Caki2 (cell line): ENCODE measurements at regions not wholly inside any gene's neighbourhood (a gene's known extent, or its start where the extent isn't known, plus 50 kb on each side); places are given as distances from the start of the nearest gene placed in this dataset.

Experiments used
- DNase-seq: peaks from one replicate; pipeline ENCODE4 v3.0.0-alpha.2; 2015; ENCODE audit warnings: low read depth
- in situ Hi-C: cut with HindIII; loops from 2 replicates; pipeline ENCODE4 v1.10.0; 2016; ENCODE audit warnings: low sequenced_read_pairs, low pct_unique_long_range_greater_than_20kb, mixed read lengths

DNA sequence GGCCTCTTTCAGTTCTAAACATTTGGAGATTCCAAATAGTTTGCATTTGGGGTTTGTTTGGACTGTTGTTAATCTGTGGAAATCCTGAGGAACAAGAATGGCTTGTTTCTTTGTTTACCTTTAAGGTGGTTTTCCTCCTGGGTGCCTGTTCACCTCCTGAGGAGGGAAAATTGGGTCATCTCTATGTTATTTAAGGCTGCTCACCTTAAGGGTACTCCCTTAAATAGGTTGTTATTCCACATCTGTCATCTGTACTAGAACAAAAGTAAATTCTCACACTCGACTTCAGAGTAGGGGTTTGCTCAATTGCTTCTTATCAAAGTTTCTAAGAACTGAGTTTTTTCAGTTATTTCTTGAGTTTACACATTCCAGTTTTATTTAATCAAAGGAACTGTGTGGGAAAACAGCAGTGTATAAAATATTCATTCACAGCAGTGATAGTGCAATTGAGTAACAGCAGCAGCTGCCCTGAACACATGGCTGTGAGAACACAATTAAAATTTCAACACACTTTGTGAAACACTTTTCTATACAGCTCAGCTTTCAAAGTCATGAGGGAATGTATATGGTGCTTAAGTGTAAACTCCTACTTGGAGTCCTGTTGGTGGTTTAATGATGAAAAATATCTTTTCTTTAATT is 238.5 kb upstream of the PGRMC2 start:
- in situ Hi-C loops, result no loop called here
- no peak for DNase-seq

DNA sequence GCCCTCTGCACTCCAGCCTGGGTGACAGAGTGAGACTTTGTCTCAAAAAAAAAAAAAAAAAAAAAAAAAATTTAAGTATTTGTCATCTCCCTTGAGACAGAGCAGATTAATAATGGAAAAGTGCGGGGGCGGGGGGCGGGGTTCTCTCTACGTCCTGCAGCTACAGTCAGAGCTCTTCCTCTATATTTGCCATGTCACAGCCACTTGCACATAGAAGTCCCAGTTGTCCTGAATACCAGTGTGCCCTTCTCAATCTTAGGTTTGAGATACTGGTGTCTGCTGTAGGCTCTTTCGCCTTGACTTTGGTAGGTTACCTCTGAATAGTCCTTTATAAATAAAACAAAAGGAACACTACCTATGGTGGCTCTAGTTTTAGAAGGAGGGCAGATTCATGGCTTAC is 237.8 kb upstream of the PGRMC2 start:
- in situ Hi-C loops, result no loop called here
- DNase-seq, result peak; percentile 82

DNA sequence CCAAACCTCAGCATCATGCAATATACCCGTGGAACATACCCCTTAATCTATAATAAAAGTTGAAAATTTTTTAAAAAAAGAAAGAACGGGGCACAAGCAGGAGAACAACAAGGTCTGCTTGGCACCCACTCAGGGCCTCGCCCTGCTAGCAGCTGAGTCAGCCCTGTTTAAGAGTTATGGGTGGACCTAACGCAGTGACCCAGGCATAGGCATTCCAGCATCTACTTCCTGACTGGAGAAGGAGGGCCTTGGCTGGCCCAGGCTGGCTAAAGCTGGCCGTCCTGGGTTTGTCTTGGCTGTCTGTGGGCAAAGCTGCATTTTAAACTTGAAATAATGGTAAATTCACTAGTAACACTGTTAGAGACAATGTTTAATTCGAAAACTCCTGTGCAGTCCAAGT is 236.7 kb upstream of the PGRMC2 start:
- in situ Hi-C loops, result no loop called here
- peak; percentile 78 for DNase-seq

DNA sequence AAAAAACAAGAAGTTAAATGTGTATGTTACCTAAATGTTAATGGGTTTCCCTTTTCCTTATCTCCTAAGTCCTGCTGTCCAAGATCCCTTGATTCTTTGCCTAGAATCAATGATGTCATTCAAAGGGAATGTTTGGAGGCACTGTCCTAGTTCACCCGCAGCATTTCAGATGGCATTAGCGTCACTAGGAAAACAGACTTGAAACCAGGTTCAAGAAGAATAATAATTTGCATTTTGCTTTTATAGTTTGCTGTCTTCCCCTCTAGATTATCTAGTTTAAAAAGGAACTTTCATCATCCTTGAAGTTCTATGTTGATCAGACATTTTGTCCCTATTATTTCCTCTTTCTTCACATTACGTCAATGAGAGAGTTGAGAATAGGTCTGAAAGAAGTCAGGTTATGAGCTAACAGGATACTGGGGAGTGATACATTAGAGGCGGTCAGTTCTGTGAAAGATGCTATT is 234.1 kb upstream of the PGRMC2 start:
- DNase-seq, result peak; percentile 65
- in situ Hi-C loops, result no loop called here

DNA sequence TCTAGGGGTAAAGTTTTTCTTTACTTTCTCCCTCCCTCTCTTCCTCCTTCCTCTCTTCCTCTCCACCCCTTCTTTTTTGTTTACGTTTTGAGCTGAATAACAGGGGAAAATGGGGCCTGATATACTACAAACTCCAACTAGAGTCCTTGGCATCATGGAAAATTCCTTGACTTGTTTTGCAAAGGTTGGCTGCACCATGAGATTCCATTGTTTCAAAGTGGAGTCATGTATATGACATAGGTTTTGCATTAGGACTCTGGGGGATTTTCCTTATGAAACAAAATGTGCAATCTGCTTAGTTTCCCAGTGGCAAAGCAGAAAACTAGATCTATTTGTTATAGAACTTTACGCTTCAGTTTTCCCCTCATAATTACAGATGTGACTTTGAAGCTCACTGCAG is 233.5 kb upstream of the PGRMC2 start:
- in situ Hi-C loops, result no loop called here
- peak; percentile 47 for DNase-seq

DNA sequence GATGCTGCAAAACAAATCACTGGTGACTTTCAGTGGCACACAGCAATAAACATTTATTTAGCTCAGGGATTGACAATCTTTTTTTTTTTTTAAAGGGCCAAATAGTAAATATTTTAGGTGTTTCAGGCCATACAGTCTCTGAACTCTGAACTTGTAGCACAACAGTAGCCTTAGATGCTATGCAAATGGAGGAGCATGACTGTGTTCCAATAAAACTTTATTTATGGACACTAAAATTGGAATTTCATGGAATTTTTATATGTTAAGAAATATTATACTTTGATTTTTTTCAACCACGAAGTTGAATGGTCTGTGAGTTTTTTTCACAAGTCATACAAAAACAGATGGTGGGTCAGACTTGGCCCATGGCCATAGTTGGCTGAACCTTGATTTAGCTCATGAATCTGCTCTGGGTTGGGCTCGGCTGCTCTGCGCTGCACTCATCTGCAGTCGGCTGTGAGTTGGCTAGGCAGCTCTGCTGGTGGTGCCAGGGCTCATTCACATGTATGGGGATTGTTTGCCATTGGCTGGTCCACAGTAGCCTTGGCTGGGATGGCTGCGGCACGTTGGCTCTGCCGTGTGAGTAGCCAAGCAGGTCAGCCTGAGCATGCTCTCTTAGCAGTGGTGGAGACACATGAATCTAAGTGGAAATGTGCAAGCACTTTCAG is 231.7 kb upstream of the PGRMC2 start:
- no peak for DNase-seq
- in situ Hi-C loops, result no loop called here

DNA sequence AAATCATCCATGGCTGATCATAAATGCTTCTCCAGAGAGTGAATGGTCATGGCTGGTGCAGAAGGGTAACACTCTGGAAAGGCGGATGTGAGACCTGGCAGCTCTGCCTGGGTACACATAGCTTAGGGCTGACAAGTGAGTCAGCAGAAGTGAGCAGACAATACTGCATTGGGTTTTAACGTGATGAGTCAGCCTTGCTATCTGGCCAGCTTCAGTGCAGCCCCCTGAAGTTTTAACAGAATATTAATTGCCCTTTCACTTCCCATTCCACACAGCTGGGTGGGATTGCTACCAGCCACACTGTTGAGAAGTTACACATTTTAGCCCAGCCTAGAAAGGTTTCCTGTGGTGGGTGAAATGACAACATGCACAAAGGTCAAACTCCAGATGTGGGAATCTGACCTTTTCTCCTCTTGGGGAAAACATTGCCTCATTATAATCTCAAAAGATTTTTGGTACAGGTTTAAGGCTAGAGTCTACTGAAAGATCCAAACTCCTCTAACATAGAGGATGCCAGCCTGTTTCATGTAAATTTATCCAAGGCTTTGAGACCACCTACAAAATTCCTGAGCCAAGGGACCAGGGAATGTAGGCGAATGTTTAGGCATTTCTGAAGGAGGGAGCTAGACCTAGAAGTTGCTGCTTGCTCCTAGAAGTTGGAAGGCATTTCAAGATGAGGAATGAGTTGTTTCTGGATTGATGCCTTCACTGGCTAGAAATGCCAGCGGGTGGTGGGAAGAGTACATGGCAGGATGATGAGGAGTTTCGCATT is 230.3 kb upstream of the PGRMC2 start:
- in situ Hi-C loops, result no loop called here

DNA sequence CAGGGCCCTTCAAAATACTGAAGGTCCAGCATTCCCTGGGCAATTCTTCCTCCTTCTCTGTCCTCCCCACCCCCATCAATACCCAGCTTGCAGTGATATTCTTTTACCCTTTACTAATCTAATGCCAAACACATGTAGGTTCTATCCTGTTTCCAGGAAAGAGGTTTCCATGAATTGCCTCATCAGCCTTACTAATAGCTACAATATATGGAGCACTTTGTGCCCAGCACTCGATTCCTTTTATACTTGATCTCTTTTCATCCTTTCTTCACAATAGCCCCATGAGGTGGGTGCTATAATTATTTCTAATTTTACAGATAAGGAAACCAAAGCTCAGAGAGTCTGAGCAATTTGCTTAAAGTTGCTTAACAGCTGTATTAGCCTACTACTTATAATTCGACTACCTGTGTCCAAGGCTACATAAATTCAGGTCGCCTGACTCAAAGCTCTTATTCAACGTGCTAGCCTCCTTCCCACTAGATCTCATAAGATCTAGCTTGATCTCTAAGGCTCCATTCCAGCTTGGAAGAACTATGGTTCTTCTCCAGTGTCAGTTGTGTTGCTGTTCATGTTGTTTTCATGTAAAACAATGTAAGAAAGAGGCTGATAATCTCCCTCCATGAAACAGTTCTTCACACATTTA is 229.6 kb upstream of the PGRMC2 start:
- no peak for DNase-seq
- in situ Hi-C loops, result no loop called here

More for the DNA sequence above, 230.3 kb upstream of the PGRMC2 start:
- peak; percentile 72 for DNase-seq

DNA sequence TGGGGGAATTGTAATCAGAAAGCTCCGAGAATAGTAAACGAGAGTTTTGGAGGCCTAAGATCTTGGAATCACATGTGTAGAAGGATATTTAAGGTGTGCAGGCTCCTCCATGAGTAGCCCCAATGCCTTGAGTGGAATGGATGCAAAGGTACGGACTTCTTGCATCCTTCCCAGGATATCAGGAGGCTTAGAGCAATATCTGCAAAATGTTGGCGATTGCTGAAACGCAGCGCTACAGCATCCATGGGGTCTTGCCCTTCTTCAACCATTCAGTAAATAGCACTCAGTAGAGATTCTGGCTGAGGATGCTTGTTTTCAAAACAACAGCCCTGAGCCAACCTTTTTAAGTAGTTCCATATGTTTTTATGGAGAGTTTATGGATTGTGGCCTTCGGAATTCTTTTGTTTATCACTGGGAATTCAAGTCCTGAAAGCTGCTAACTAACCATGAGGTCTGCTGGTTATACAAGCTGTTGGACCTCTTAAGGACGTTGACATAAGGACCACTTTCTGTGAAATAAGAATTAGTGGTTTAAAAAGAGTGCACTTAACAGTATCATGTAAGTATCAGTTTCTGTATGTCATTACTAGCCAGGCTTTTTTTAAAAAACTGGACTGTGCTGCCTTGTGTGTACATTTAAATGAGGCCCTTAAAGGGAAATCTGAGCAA is 228.8 kb upstream of the PGRMC2 start:
- no peak for DNase-seq
- in situ Hi-C loops, result no loop called here

DNA sequence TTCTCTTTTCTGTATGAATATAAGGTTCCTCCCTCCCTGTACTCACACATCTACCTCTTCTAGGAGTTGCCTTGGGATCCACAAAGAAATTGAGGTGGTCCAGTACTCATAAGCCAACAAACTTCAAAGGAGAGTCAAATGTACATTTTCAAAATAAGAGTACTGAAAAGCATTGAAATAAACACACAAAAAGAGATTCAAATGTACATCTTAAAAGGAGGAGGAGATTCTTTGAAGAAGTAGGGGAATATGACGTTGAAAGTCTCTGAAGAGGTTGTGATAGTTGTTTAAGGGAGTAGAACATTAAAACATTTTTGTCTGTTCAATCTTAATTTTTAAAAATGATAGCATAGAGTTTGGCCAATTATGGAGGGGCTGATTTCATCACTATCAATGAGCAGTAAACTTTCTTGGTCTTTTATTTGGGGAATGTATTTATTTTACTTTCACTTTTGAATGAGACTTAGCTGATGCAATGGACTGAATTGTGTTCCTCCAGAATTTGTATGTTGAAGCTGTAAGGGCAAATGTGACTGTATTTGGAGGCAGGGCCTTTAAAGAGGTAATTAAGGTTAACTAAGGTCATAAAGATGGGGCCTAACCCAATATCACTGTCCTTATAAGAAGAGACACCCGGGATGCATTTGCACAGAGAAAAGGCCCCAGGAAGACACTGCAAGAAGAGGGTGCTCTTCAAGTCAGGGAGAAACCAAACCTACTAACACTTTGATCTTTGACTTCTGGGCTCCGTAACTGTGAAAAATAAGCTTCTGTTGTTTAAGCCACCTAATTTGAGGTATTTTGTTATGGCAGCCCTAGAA is 226.3 kb upstream of the PGRMC2 start:
- no peak for DNase-seq
- in situ Hi-C loops, result no loop called here

DNA sequence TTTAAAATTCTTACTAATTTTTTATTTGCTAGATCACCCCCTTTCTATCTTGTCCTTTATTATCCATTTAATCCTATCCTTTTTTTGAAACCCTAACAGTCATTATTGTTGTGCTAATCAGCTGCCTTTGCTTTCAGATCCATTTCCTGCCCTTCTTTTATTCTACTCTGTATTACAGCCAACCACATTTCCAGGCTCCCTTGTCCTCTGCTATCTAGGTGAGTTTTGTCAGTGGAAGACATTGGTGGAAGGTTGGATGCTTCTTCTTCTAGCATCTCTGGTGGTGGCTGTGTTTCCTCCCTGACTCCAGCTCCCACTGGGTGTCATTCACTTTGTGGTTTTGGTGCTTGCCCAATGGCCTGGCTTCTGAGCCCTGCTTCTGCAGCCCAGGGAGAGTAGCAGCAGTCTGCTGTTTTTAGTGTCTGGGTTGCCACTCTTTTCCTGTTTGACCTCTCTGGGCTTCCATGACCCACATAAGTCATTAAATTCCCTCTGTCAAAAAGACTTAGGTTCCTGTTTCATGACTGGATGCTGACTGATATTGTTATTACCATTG is 225.2 kb upstream of the PGRMC2 start:
- DNase-seq, result no peak
- in situ Hi-C loops, result no loop called here

DNA sequence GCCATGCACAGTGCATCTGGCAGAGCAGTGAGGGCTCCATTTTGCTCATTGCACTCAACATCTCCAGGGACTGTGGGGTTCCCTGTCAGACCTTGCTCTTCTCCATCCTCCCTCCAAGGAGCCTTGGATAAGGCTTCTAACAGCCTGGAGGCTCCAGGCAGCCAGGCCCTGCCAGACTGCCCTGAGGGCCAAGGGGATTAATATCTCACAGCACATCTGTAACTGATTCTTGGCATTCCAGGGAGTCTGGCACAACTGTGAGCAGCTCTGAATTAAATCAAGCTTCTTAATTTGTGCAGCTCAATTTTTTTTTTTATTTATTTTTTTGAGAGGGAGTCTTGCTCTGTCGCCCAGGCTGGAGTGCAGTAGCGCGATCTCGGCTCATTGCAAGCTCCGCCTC is 224.5 kb upstream of the PGRMC2 start:
- DNase-seq, result no peak
- in situ Hi-C loops, result no loop called here

DNA sequence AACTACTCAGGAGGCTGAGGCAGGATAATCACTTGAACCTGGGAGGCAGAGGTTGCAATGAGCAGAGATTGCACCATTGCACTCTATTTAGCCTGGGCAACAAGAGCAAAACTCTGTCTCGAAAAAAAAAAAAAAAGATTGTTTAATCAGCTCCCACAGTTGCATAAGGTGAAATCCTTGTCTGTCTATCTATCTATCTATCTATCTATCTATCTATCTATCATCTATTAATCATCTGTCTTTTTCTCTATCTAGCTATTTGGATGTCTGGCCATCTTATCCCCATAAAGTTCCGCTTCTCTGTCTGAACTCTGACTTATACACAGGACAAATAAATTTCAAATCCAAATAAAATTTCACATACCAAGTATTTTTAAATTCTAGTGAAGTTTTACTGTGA is 223.2 kb upstream of the PGRMC2 start:
- in situ Hi-C loops, result no loop called here
- DNase-seq, result no peak

DNA sequence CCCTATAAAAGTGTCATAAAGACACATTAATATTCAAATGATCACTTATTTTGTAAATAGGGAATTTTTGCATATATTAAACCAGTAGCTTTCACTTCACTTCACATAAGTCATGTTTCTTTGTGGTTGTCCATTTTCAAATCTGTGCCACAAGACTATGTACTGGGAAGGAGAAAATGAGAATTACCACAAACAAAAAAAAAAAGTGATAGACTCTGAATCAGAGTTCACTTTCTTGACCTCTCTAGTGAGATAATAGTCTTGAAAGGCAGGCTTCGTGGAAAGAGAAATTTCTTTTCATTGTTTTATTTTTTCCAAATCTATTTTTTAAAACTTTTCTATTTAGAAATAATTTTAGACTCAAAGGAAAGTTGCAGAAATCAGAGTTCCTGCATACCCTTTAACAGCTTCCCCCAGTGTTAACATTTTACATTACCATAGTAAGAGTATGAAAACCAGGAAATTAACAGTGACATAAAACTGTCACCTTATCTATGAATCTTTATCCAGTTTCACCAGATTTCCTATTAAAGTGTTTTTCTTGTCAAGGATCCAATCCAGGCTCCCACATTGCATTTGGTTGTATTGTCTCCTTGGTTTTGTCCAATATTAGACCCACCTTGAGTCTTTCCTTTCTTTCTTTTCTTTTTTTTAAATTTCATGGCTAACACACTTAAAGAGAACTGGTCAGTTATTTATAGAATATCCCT is 215.4 kb upstream of the PGRMC2 start:
- DNase-seq, result peak; percentile 26
- in situ Hi-C loops, result no loop called here

DNA sequence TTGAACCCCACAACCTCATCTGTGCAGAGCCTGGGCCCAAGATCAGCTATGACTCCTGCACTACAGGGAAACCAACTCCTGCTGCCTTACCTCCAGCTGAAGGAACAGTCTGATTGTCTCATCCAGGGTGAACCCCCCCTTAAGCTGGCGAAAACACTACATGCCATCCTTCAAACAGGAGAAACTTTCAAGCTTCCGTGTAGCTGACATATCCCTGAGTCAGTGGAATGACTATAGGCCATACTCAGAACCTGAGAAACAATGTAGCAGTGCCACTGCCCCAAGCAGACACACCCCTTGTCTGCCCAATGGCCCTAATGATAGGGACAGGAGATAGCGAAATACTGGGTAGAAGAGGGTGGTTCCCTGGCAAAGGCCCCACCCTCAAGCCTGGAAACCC is 213.6 kb upstream of the PGRMC2 start:
- no peak for DNase-seq
- in situ Hi-C loops, result no loop called here

DNA sequence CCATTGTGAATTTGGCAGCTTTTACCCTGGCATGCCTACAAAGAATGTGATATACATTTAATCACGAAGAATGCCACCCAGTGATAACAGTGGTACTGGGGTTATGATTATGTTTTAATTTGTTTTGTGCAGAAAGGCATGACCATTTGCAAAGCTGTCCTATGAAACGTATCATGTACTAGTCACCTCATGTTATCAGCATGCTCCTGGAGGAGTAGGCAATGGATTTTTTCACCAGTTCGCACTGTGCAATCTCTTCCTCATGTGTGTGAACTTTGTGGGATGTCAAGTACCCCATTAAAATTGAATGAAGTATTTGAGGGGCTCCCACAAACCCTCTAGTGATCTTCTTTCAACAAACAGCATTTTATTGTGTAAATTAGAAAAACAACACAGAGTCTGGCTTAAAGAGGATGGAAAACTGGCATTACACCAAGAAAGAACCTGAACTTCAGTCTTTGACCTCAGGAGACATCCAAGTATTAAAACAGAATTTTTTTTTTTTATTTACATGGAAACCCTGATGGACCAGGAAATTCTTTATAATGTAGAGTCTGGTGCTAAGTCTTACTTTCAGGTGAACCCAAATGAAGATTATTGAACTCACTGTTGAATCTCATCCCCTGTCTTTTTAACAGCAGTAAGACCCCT is 200.6 kb upstream of the PGRMC2 start:
- no peak for DNase-seq
- in situ Hi-C loops, result no loop called here
